ENCODE measurements at regions not wholly inside any gene's neighbourhood (a gene's known extent, or its start where the extent isn't known, plus 50 kb on each side); places are given as distances from the start of the nearest gene placed in this dataset.

GRCh38 chr9:108392877-108393276 lies 462.9 kb downstream of the ACTL7B start:
- no CpG with 5 or more reads among the region's 1 CpG for WGBS (ENCODE audit: insufficient coverage)
- Histone ChIP-seq H3K36me3 (ENCODE audit: control insufficient read depth, insufficient read depth, low read length) (no peaks in the 10 kb centered on the region), H3K27ac (ENCODE audit: low read depth, low read length) (no peak overlapping the region), H3K4me1 (ENCODE audit: control insufficient read depth, insufficient read depth, low read length) (no peaks in the 10 kb centered on the region), H3K9me3 (ENCODE audit: control insufficient read depth, insufficient read depth, low read length) (no peaks in the 10 kb centered on the region), H3K4me3 (ENCODE audit: low read depth, low read length) (no peak overlapping the region), H3K27me3 (ENCODE audit: control insufficient read depth, insufficient read depth, low read length) (no peaks in the 10 kb centered on the region)
- DNase-seq (ENCODE audit: low read depth in 4 of 6, low spot score in 6 of 6) = no peak

GRCh38 chr9:108389056-108389455 lies 466.7 kb downstream of the ACTL7B start:
- Histone ChIP-seq H3K4me1 (ENCODE audit: control insufficient read depth, insufficient read depth, low read length) (no peaks in the 10 kb centered on the region), H3K4me3 (ENCODE audit: low read depth, low read length) (no peak overlapping the region), H3K27me3 (ENCODE audit: control insufficient read depth, insufficient read depth, low read length) (no peaks in the 10 kb centered on the region), H3K36me3 (ENCODE audit: control insufficient read depth, insufficient read depth, low read length) (no peaks in the 10 kb centered on the region), H3K27ac (ENCODE audit: low read depth, low read length) (no peak overlapping the region), H3K9me3 (ENCODE audit: control insufficient read depth, insufficient read depth, low read length) (no peaks in the 10 kb centered on the region)
- WGBS (ENCODE audit: insufficient coverage) = no CpG with 5 or more reads among the region's 1 CpG
- no peak for DNase-seq (ENCODE audit: low read depth in 4 of 6, low spot score in 6 of 6)

- H3K9me3 ChIP-seq (ENCODE audit: control insufficient read depth, insufficient read depth, low read length) = no peaks in the 10 kb centered on the region
- no peak overlapping the region for H3K4me3 ChIP-seq (ENCODE audit: low read depth, low read length)
- WGBS (ENCODE audit: insufficient coverage) = no CpG with 5 or more reads among the region's 1 CpG
- H3K27me3 ChIP-seq (ENCODE audit: control insufficient read depth, insufficient read depth, low read length) = no peaks in the 10 kb centered on the region
- no peak for DNase-seq (ENCODE audit: low read depth in 4 of 6, low spot score in 6 of 6)
- no peaks in the 10 kb centered on the region for H3K4me1 ChIP-seq (ENCODE audit: control insufficient read depth, insufficient read depth, low read length)
- H3K27ac ChIP-seq (ENCODE audit: low read depth, low read length) = no peak overlapping the region
- no peaks in the 10 kb centered on the region for H3K36me3 ChIP-seq (ENCODE audit: control insufficient read depth, insufficient read depth, low read length)
These were observed 468.9 kb downstream of the ACTL7B start for GRCh38 chr9:108386859-108387384.

DNA sequence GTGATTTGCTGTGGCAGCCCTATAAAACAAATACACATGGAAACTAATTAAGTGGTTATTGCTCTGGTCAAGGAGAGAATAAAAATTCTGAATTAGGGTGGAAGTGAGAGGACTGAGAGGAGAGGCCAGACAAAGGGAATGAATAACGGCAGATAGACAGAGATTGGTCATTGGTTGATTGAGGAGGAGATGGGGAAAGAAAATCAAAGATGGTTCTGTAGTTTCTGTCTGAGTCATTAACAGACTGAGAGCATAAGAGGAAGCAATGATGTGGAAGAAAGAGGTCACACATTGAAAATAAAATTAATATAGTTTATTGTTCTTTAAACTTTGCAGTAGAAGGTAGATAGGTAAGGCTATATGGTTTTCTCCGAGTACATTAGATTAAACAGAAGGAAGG lies 469.8 kb downstream of the ACTL7B start:
- WGBS (ENCODE audit: insufficient coverage) = 90% methylated on average over 1 of the region's 2 CpGs
- Histone ChIP-seq H3K27me3 (ENCODE audit: control insufficient read depth, insufficient read depth, low read length) (no peaks in the 10 kb centered on the region), H3K36me3 (ENCODE audit: control insufficient read depth, insufficient read depth, low read length) (no peaks in the 10 kb centered on the region), H3K4me3 (ENCODE audit: low read depth, low read length) (no peak overlapping the region), H3K4me1 (ENCODE audit: control insufficient read depth, insufficient read depth, low read length) (no peaks in the 10 kb centered on the region), H3K9me3 (ENCODE audit: control insufficient read depth, insufficient read depth, low read length) (no peaks in the 10 kb centered on the region), H3K27ac (ENCODE audit: low read depth, low read length) (no peak overlapping the region)
- no peak for DNase-seq (ENCODE audit: low read depth in 4 of 6, low spot score in 6 of 6)

DNA sequence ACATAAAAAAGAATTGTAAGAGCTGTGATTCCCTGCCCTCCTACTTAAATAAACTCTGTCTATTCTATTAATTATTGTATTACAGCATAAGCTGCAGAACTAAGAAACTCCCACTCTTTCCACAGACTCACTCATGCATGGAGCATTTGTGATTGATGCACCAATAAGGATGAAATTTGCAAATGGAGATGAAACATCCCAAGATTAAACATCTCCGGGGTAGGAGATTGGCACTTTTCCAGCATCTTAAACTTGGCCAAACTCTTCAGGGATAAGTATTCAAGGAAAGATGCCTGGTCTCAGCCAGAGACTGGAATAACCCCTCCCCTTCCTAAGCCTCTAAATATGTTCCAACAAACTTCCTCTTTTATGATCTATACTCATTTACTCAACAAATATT lies 472.0 kb downstream of the ACTL7B start:
- DNase-seq (ENCODE audit: low read depth in 4 of 6, low spot score in 6 of 6) = peak in 2 of 6 donors; percentile 13 to 17

DNA sequence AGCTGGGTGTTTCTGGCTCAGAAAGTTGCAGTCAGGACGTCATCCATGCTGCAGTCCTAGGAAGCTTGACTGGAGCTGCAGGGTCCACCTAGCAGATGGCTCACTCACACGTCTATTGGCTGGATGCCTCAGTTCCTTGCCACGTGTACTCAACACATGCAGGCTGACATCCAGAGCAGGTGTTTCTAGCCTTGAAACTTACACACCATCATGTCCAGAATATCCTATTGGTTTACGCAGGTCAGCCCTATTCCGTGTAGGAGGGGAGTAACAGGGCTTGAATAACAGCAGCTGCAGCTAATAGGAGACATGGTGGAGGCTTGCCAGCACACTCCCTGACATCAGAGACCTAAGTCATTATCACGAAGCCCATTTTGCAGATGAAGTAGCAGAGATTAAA lies 473.5 kb downstream of the ACTL7B start:
- 68% methylated on average over 5 of the region's 6 CpGs for WGBS (ENCODE audit: insufficient coverage)
- no peak overlapping the region for H3K27ac ChIP-seq (ENCODE audit: low read depth, low read length)

More for the DNA sequence above, 472.0 kb downstream of the ACTL7B start:
- Histone ChIP-seq H3K4me1 (ENCODE audit: control insufficient read depth, insufficient read depth, low read length) (no peaks in the 10 kb centered on the region), H3K9me3 (ENCODE audit: control insufficient read depth, insufficient read depth, low read length) (no peaks in the 10 kb centered on the region), H3K4me3 (ENCODE audit: low read depth, low read length) (no peak overlapping the region), H3K27me3 (ENCODE audit: control insufficient read depth, insufficient read depth, low read length) (no peaks in the 10 kb centered on the region), H3K36me3 (ENCODE audit: control insufficient read depth, insufficient read depth, low read length) (no peaks in the 10 kb centered on the region), H3K27ac (ENCODE audit: low read depth, low read length) (no peak overlapping the region)
- WGBS (ENCODE audit: insufficient coverage) = no CpG with 5 or more reads among the region's 1 CpG

DNA sequence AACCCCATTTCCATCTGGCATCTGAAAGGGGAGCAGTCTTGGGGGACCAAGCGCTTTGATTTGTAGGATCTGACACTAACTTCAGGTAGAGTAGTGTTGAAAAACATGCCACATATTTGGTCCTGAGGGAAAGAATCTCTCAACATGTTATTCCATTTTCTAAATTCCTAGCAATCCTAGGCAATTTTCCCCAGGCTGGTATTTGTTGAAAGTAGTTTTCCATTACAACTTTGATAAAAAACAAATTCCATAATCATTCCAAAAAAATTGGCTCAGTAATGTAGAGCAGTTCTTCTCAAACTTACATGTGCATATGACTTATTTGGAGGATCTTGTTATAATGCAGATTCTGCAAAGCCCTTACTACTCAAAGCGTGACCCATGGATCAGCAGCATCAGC lies 477.9 kb downstream of the ACTL7B start:
- Histone ChIP-seq H3K36me3 (ENCODE audit: control insufficient read depth, insufficient read depth, low read length) (no peaks in the 10 kb centered on the region), H3K4me1 (ENCODE audit: control insufficient read depth, insufficient read depth, low read length) (no peaks in the 10 kb centered on the region)

More for the DNA sequence above, 473.5 kb downstream of the ACTL7B start:
- Histone ChIP-seq H3K4me1 (ENCODE audit: control insufficient read depth, insufficient read depth, low read length) (no peaks in the 10 kb centered on the region), H3K36me3 (ENCODE audit: control insufficient read depth, insufficient read depth, low read length) (no peaks in the 10 kb centered on the region), H3K27me3 (ENCODE audit: control insufficient read depth, insufficient read depth, low read length) (no peaks in the 10 kb centered on the region), H3K9me3 (ENCODE audit: control insufficient read depth, insufficient read depth, low read length) (no peaks in the 10 kb centered on the region), H3K4me3 (ENCODE audit: low read depth, low read length) (no peak overlapping the region)
- peak in 1 of 6 donors; percentile 65 for DNase-seq (ENCODE audit: low read depth in 4 of 6, low spot score in 6 of 6)

GRCh38 chr9:108377382-108377781 lies 478.4 kb downstream of the ACTL7B start:
- Histone ChIP-seq H3K27ac (ENCODE audit: low read depth, low read length) (no peak overlapping the region), H3K4me1 (ENCODE audit: control insufficient read depth, insufficient read depth, low read length) (no peaks in the 10 kb centered on the region), H3K9me3 (ENCODE audit: control insufficient read depth, insufficient read depth, low read length) (no peaks in the 10 kb centered on the region), H3K27me3 (ENCODE audit: control insufficient read depth, insufficient read depth, low read length) (no peaks in the 10 kb centered on the region), H3K36me3 (ENCODE audit: control insufficient read depth, insufficient read depth, low read length) (no peaks in the 10 kb centered on the region), H3K4me3 (ENCODE audit: low read depth, low read length) (no peak overlapping the region)
- no CpG with 5 or more reads among the region's 3 CpGs for WGBS (ENCODE audit: insufficient coverage)
- no peak for DNase-seq (ENCODE audit: low read depth in 4 of 6, low spot score in 6 of 6)

More for the DNA sequence above, 477.9 kb downstream of the ACTL7B start:
- H3K9me3 ChIP-seq (ENCODE audit: control insufficient read depth, insufficient read depth, low read length) = no peaks in the 10 kb centered on the region
- H3K27ac ChIP-seq (ENCODE audit: low read depth, low read length) = no peak overlapping the region
- no peak for DNase-seq (ENCODE audit: low read depth in 4 of 6, low spot score in 6 of 6)
- H3K27me3 ChIP-seq (ENCODE audit: control insufficient read depth, insufficient read depth, low read length) = no peaks in the 10 kb centered on the region
- no peak overlapping the region for H3K4me3 ChIP-seq (ENCODE audit: low read depth, low read length)
- WGBS (ENCODE audit: insufficient coverage) = 100% methylated on average over 1 of the region's 2 CpGs

GRCh38 chr9:108376140-108376539 lies 479.6 kb downstream of the ACTL7B start:
- no peak overlapping the region for H3K4me3 ChIP-seq (ENCODE audit: low read depth, low read length)
- no peaks in the 10 kb centered on the region for H3K4me1 ChIP-seq (ENCODE audit: control insufficient read depth, insufficient read depth, low read length)
- H3K36me3 ChIP-seq (ENCODE audit: control insufficient read depth, insufficient read depth, low read length) = no peaks in the 10 kb centered on the region
- DNase-seq (ENCODE audit: low read depth in 4 of 6, low spot score in 6 of 6) = no peak
- H3K27me3 ChIP-seq (ENCODE audit: control insufficient read depth, insufficient read depth, low read length) = no peaks in the 10 kb centered on the region
- no peak overlapping the region for H3K27ac ChIP-seq (ENCODE audit: low read depth, low read length)
- H3K9me3 ChIP-seq (ENCODE audit: control insufficient read depth, insufficient read depth, low read length) = no peaks in the 10 kb centered on the region

- H3K4me3 ChIP-seq (ENCODE audit: low read depth, low read length) = no peak overlapping the region
- no peaks in the 10 kb centered on the region for H3K27me3 ChIP-seq (ENCODE audit: control insufficient read depth, insufficient read depth, low read length)
- H3K4me1 ChIP-seq (ENCODE audit: control insufficient read depth, insufficient read depth, low read length) = no peaks in the 10 kb centered on the region
- H3K9me3 ChIP-seq (ENCODE audit: control insufficient read depth, insufficient read depth, low read length) = no peaks in the 10 kb centered on the region
- H3K27ac ChIP-seq (ENCODE audit: low read depth, low read length) = no peak overlapping the region
- H3K36me3 ChIP-seq (ENCODE audit: control insufficient read depth, insufficient read depth, low read length) = no peaks in the 10 kb centered on the region
- no peak for DNase-seq (ENCODE audit: low read depth in 4 of 6, low spot score in 6 of 6)
These were observed 481.2 kb downstream of the ACTL7B start for GRCh38 chr9:108374626-108375025.
